AG04449 (cell line): ENCODE measurements at regions not wholly inside any gene's neighbourhood (a gene's known extent, or its start where the extent isn't known, plus 50 kb on each side); places are given as distances from the start of the nearest gene placed in this dataset.

Experiments used
- CTCF ChIA-PET: fragments of 350-600 bp; formaldehyde crosslinking; extraction: SDS; loops from one replicate; lab custom pipeline; 2021; ENCODE audit warnings: antibody characterized with exemption; lab: Yijun Ruan, JAX
- POLR2A ChIA-PET: fragments of 400-600, 350-600 bp; formaldehyde crosslinking; extraction: SDS; loops from one replicate; lab custom pipeline; 2020; ENCODE audit warnings: antibody characterized with exemption, inconsistent platforms; lab: Yijun Ruan, JAX
- DNase-seq: peaks from one replicate; pipeline ENCODE4 v3.0.0-alpha.2; 2010; ENCODE audit warnings: low read depth, low spot score
- H3K4me3 ChIP-seq: 2 replicates; pipeline ENCODE4 v1.5.1; 2011; ENCODE audit warnings: low read depth, mild to moderate bottlenecking, control low read depth, low read length
- CTCF ChIP-seq: IDR thresholded peaks from one replicate; pipeline ENCODE4 v1.5.1; 2011; ENCODE audit warnings: mild to moderate bottlenecking, moderate library complexity, low read length, control low read depth, inconsistent platforms; ENCODE audit not compliant: insufficient read depth; ENCODE audit errors: missing control alignments

GRCh38 chr2:234412726-234413125 lies 84.2 kb downstream of the ARL4C start:
- H3K4me3 ChIP-seq: no peak overlapping the region
- TF ChIP-seq CTCF: no peak
- ChIA-PET POLR2A (interaction anchor here (1.7 kb wide), 1 partner anchor 15 kb away, joined by 3 read pairs; no protein-coding TSS in a partner anchor), CTCF (interaction anchor here (0.7 to 1.9 kb wide), 6 partner anchors 8 to 277 kb away, joined by 3 to 11 read pairs (median 4); no protein-coding TSS in a partner anchor)
- DNase-seq: no peak

GRCh38 chr2:234411793-234412192 lies 85.1 kb downstream of the ARL4C start:
- no peak overlapping the region for H3K4me3 ChIP-seq
- ChIA-PET POLR2A (interaction anchor here (0.7 to 1.7 kb wide), 2 partner anchors 9 to 16 kb away, joined by 3 read pairs; no protein-coding TSS in a partner anchor), CTCF (interaction anchor here (0.7 to 1.9 kb wide), 5 partner anchors 8 to 276 kb away, joined by 3 to 11 read pairs (median 6); no protein-coding TSS in a partner anchor)
- DNase-seq: no peak
- no peak for TF ChIP-seq CTCF

GRCh38 chr2:234410526-234410925 lies 86.4 kb downstream of the ARL4C start:
- no peak for TF ChIP-seq CTCF
- CTCF ChIA-PET: interaction anchor here (0.9 kb wide), 1 partner anchor 12 kb away, joined by 3 read pairs; no protein-coding TSS in a partner anchor

GRCh38 chr2:234409590-234409989 lies 87.3 kb downstream of the ARL4C start:
- CTCF ChIA-PET: no interaction called here

More at GRCh38 chr2:234410526-234410925, 86.4 kb downstream of the ARL4C start:
- POLR2A ChIA-PET: no interaction called here
- DNase-seq: no peak
- H3K4me3 ChIP-seq: no peak overlapping the region

GRCh38 chr2:234406085-234406484 lies 90.8 kb downstream of the ARL4C start:
- H3K4me3 ChIP-seq: no peak overlapping the region
- ChIA-PET CTCF (no interaction called here), POLR2A (no interaction called here)
- no peak for TF ChIP-seq CTCF
- no peak for DNase-seq

More at GRCh38 chr2:234409590-234409989, 87.3 kb downstream of the ARL4C start:
- no peak overlapping the region for H3K4me3 ChIP-seq
- no peak for DNase-seq
- POLR2A ChIA-PET: no interaction called here
- TF ChIP-seq CTCF: no peak

GRCh38 chr2:234405462-234405861 lies 91.4 kb downstream of the ARL4C start:
- no peak for DNase-seq
- no peak for TF ChIP-seq CTCF
- CTCF ChIA-PET: interaction anchor here (0.7 kb wide), 1 partner anchor 8 kb away, joined by 3 read pairs; no protein-coding TSS in a partner anchor
- H3K4me3 ChIP-seq: no peak overlapping the region
- POLR2A ChIA-PET: no interaction called here
